ENCODE measurements at regions not wholly inside any gene's neighbourhood (a gene's known extent, or its start where the extent isn't known, plus 50 kb on each side); places are given as distances from the start of the nearest gene placed in this dataset.

DNA sequence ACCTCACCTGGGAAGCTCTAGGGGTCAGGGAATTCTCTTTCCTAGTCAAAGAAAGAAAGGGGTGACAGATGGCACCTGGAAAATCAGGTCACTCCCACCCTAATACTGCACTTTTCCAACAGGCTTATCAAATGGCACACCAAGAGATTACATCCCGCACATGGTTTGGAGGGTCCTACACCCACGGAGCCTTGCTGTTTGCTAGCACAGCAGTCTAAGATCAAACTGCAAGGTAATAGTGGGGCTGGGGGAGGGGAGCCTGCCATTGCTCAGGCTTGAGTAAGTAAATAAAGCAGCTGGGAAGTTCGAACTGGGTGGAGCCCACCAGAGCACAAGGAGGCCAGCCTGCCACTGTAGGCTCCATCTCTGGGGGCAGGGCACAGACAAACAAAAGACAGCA is 2830.6 kb upstream of the OR11H1 start:
- Histone ChIP-seq H4K5ac (ENCODE audit: insufficient read length, low read depth, low read length) (no peak overlapping the region), H3K23me2 (ENCODE audit: insufficient read length, low read depth, low read length, poor library complexity, severe bottlenecking) (no peaks in the 10 kb centered on the region), H3K18ac (ENCODE audit: insufficient read length, low read depth, low read length) (no peak overlapping the region), H2BK5ac (ENCODE audit: insufficient read length, low read length) (no peak overlapping the region), H2BK12ac (ENCODE audit: insufficient read length, low read depth, low read length) (no peak overlapping the region), H4K8ac (replicated peaks; ENCODE audit: insufficient read length, low read depth, low read length) (no peak overlapping the region), H3K14ac (ENCODE audit: insufficient read depth, low read length) (no peak overlapping the region), H3K4me2 (ENCODE audit: insufficient read depth, insufficient read length, low read length) (no peak overlapping the region), H2BK15ac (ENCODE audit: low read depth, low read length) (no peak overlapping the region), H3K79me1 (ENCODE audit: insufficient read depth, low read depth, low read length, poor library complexity, severe bottlenecking) (no peaks in the 10 kb centered on the region), H2AK5ac (ENCODE audit: insufficient read length, low read length) (no peak overlapping the region), H4K91ac (ENCODE audit: insufficient read length, low read depth, low read length) (no peak overlapping the region), H3K9ac (ENCODE audit: extremely low read depth, insufficient read length, low read length) (no peak overlapping the region), H2BK20ac (ENCODE audit: low read depth, low read length, poor library complexity, severe bottlenecking) (no peak overlapping the region), H2AFZ (ENCODE audit: low read length) (no peak overlapping the region), H3K27me3 (ENCODE audit: insufficient read depth, low read length) (no peaks in the 10 kb centered on the region), H3K4ac (ENCODE audit: low read depth, low read length) (no peak overlapping the region), H4K20me1 (ENCODE audit: control insufficient read depth, insufficient read depth, insufficient read length) (no peaks in the 10 kb centered on the region), H3K79me2 (ENCODE audit: insufficient read depth, low read length) (no peaks in the 10 kb centered on the region), H3K9me3 (ENCODE audit: control insufficient read depth, low read depth, low read length) (peaks cover 39% of the 10 kb centered on the region), H3K27ac (ENCODE audit: insufficient read length, low read depth, low read length) (no peak overlapping the region), H3T11ph (ENCODE audit: low read length) (no peak overlapping the region), H3K23ac (ENCODE audit: insufficient read length, low read depth, low read length) (no peak overlapping the region), H2BK120ac (ENCODE audit: low read depth, low read length, poor library complexity, severe bottlenecking) (no peak overlapping the region), H3K56ac (ENCODE audit: insufficient read length, low read depth, low read length) (no peak overlapping the region), H3K4me1 (ENCODE audit: insufficient read depth, low read length) (no peaks in the 10 kb centered on the region)
- Mint-ChIP-seq H3K4me1 (no peaks in the 10 kb centered on the region), H3K27ac (no peak overlapping the region), H3K27me3 (ENCODE audit: low read depth) (peaks cover 7% of the 10 kb centered on the region), H3K9me3 (peaks cover 72% of the 10 kb centered on the region in 2 experiments), H3K36me3 (ENCODE audit: insufficient read depth in 1 of 3, low read depth in 3 of 3) (peaks cover 11 to 39% (median 37%) of the 10 kb centered on the region in 3 experiments; a peak in 6 of 7 replicates), H3K4me3 (no peak overlapping the region)
- TF ChIP-seq, protein P1, sequence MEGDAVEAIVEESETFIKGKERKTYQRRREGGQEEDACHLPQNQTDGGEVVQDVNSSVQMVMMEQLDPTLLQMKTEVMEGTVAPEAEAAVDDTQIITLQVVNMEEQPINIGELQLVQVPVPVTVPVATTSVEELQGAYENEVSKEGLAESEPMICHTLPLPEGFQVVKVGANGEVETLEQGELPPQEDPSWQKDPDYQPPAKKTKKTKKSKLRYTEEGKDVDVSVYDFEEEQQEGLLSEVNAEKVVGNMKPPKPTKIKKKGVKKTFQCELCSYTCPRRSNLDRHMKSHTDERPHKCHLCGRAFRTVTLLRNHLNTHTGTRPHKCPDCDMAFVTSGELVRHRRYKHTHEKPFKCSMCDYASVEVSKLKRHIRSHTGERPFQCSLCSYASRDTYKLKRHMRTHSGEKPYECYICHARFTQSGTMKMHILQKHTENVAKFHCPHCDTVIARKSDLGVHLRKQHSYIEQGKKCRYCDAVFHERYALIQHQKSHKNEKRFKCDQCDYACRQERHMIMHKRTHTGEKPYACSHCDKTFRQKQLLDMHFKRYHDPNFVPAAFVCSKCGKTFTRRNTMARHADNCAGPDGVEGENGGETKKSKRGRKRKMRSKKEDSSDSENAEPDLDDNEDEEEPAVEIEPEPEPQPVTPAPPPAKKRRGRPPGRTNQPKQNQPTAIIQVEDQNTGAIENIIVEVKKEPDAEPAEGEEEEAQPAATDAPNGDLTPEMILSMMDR (conservative IDR thresholded peaks at IDR 0.05), result no peak
- DNase-seq, result no peak
- no CpG with 5 or more reads among the region's 3 CpGs for WGBS (ENCODE audit: extremely low coverage, insufficient read length, low lambda C conversion rate)
